Erythroblast (primary cell): ENCODE measurements at regions not wholly inside any gene's neighbourhood (a gene's known extent, or its start where the extent isn't known, plus 50 kb on each side); places are given as distances from the start of the nearest gene placed in this dataset.

ENCODE experiments used
- GATA1 ChIP-seq: IDR thresholded peaks from 2 replicates; pipeline ENCODE4 v1.6.1; 2011; ENCODE audit warnings: low read depth, mild to moderate bottlenecking, control low read depth, low read length, moderate library complexity
- POLR2A ChIP-seq: IDR thresholded peaks from 2 replicates; pipeline ENCODE4 v1.6.1; 2011; ENCODE audit warnings: mild to moderate bottlenecking, low read length

DNA sequence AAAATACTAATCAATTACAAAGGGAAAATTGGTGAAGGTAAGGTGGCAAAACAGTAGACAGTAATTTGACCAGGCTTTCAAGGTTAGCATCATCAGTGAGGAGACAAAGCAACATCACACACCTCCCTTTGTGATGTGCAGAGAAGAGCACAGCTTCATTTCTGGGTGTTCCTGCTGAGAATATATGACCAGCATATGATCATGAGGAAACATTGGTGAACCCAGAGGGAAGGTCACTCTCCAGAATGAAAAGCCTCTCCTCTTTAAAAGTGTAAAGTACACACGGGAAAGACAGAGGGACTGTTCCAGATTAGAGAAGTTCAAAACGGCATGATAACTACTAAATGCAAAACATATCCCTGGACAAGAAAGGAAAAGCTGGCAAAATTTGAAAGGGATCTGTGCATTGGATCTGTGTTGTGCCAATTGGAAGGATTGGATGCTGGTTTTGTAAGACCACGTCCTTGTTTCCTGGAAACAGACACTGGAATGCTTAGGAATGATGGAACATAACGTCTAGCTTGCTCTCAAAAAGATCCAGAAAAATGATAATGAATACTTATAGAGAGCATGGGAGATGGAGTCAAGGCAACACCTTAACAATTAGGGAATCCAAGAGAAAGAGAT is 80.6 kb upstream of the MITF start:
- TF ChIP-seq POLR2A (no peak), GATA1 (no peak)
